ENCODE measurements at regions not wholly inside any gene's neighbourhood (a gene's known extent, or its start where the extent isn't known, plus 50 kb on each side); places are given as distances from the start of the nearest gene placed in this dataset.

DNA sequence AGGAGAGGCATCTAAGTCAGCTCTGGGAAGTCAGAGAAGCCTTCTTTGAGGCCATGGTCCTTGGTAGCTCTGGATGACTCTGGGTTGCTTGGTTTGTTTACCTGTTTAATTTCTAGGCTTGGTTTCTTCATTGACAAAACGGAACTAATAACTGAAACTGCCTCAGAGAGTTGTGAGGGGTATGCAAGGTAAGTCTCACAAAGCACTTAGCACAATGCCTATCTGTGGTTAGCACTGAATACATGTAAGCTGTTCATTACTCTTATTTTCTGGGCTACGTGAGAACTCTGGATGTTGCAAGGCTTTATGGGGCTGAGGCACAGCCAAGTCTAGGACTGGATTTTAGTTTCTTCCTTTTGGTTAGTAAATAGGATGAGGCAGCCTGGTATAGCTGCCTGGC, 225.8 kb upstream of the NCAM1 start:
- H3K4ac ChIP-seq (ENCODE audit: low read depth, low read length): no peak overlapping the region
- no CpG with 5 or more reads among the region's 2 CpGs for WGBS, 2 experiments (ENCODE audit: extremely low coverage in 2 of 2, insufficient read length in 1 of 2)
- no TSS peak for BruUV-seq (replicated peaks)
- dilution Hi-C loops (cut with HindIII; ENCODE audit: low sequenced_read_pairs, unreplicated experiment) (no loop called here), intact Hi-C loops (cut with micrococcal nuclease) (no loop called here), in situ Hi-C loops (cut with MboI; ENCODE audit: low sequenced_read_pairs) (no loop called here)
- no peak overlapping the region for H4K8ac ChIP-seq (ENCODE audit: low read depth in 2 of 2, low read length in 2 of 2)
- H4K91ac ChIP-seq (ENCODE audit: insufficient read depth, low read depth, low read length): no peak overlapping the region
- H3K56ac ChIP-seq (ENCODE audit: extremely low read depth, insufficient read depth, low read length): no peak overlapping the region
- DNase-seq (no peak), ATAC-seq (ENCODE audit: low read depth) (no peak)
- no peak overlapping the region for H2AK9ac ChIP-seq (replicated peaks; ENCODE audit: low read depth, low read length, poor library complexity)
- H3K9ac ChIP-seq (ENCODE audit: low read depth, low read length): no peak overlapping the region
- H4K5ac ChIP-seq (ENCODE audit: low read depth, low read length): no peak overlapping the region
- no peak overlapping the region for H3K4me3 ChIP-seq (ENCODE audit: insufficient read depth, low read depth, low read length)
- H3K79me1 ChIP-seq (ENCODE audit: low read depth in 1 of 2, low read length in 2 of 2): no peaks in the 10 kb centered on the region
- no peak overlapping the region for H3K18ac ChIP-seq (ENCODE audit: low read depth, low read length)
- no peak overlapping the region for H2AFZ ChIP-seq (replicated peaks; ENCODE audit: low read length, poor library complexity)
- no peaks in the 10 kb centered on the region for H4K20me1 ChIP-seq (ENCODE audit: insufficient read depth, low read length)
- no peaks in the 10 kb centered on the region for H3K4me1 ChIP-seq (ENCODE audit: control insufficient read depth, insufficient read depth, low read length)
- ChIA-PET CTCF (no interaction called here), POLR2A (ENCODE audit: unreplicated experiment) (no interaction called here)
- no peak overlapping the region for H3K23ac ChIP-seq (ENCODE audit: low read depth, low read length)
- H3K27ac ChIP-seq (ENCODE audit: insufficient read depth, low read length): no peak overlapping the region
- no peak overlapping the region for H2BK120ac ChIP-seq (ENCODE audit: low read depth, low read length)
- no peak overlapping the region for H2BK15ac ChIP-seq (ENCODE audit: low read depth, low read length)
- H3K27me3 ChIP-seq (ENCODE audit: control insufficient read depth, insufficient read depth, low read length): no peaks in the 10 kb centered on the region
- no peaks in the 10 kb centered on the region for H3K36me3 ChIP-seq (ENCODE audit: control insufficient read depth, insufficient read depth, low read length)
- no peaks in the 10 kb centered on the region for H3K9me1 ChIP-seq (ENCODE audit: insufficient read depth, low read length)
- TF ChIP-seq USF2 (IDR thresholded peaks at IDR 0.05; ENCODE audit: low read depth, low read length) (no peak), CHD1 (IDR thresholded peaks at IDR 0.05; ENCODE audit: low read depth, low read length) (no peak), POLR2A (IDR thresholded peaks at IDR 0.05; ENCODE audit: low read depth, low read length) (no peak), BHLHE40 (IDR thresholded peaks at IDR 0.05; ENCODE audit: low read depth, low read length) (no peak), RCOR1 (IDR thresholded peaks at IDR 0.05; ENCODE audit: insufficient replicate concordance, low read length) (no peak), NFE2L2 (IDR thresholded peaks at IDR 0.05; ENCODE audit: low read depth, low read length) (no peak), SMC3 (IDR thresholded peaks at IDR 0.05; ENCODE audit: low read depth, low read length) (no peak), RFX5 (IDR thresholded peaks at IDR 0.05; ENCODE audit: low read depth, low read length) (no peak), CEBPB (IDR thresholded peaks at IDR 0.05; ENCODE audit: low read depth, low read length) (no peak), MAFK (IDR thresholded peaks at IDR 0.05; ENCODE audit: low read depth, low read length) (no peak), MAZ (IDR thresholded peaks at IDR 0.05; ENCODE audit: borderline replicate concordance, low read depth, low read length) (no peak), FOS (IDR thresholded peaks at IDR 0.05; ENCODE audit: low read depth, low read length) (no peak), RAD21 (IDR thresholded peaks at IDR 0.05; ENCODE audit: low read length) (no peak)
- TF ChIP-seq, protein P1, sequence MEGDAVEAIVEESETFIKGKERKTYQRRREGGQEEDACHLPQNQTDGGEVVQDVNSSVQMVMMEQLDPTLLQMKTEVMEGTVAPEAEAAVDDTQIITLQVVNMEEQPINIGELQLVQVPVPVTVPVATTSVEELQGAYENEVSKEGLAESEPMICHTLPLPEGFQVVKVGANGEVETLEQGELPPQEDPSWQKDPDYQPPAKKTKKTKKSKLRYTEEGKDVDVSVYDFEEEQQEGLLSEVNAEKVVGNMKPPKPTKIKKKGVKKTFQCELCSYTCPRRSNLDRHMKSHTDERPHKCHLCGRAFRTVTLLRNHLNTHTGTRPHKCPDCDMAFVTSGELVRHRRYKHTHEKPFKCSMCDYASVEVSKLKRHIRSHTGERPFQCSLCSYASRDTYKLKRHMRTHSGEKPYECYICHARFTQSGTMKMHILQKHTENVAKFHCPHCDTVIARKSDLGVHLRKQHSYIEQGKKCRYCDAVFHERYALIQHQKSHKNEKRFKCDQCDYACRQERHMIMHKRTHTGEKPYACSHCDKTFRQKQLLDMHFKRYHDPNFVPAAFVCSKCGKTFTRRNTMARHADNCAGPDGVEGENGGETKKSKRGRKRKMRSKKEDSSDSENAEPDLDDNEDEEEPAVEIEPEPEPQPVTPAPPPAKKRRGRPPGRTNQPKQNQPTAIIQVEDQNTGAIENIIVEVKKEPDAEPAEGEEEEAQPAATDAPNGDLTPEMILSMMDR (conservative IDR thresholded peaks at IDR 0.05; ENCODE audit: low read depth, low read length): no peak
- TF ChIP-seq, protein P2, sequence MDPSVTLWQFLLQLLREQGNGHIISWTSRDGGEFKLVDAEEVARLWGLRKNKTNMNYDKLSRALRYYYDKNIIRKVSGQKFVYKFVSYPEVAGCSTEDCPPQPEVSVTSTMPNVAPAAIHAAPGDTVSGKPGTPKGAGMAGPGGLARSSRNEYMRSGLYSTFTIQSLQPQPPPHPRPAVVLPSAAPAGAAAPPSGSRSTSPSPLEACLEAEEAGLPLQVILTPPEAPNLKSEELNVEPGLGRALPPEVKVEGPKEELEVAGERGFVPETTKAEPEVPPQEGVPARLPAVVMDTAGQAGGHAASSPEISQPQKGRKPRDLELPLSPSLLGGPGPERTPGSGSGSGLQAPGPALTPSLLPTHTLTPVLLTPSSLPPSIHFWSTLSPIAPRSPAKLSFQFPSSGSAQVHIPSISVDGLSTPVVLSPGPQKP (IDR thresholded peaks at IDR 0.05; ENCODE audit: borderline replicate concordance, low read depth, low read length): no peak
- H3K14ac ChIP-seq (replicated peaks; ENCODE audit: low read depth, low read length): no peak overlapping the region
- H2AK5ac ChIP-seq (ENCODE audit: low read depth, low read length): no peak overlapping the region
- H3K4me2 ChIP-seq (ENCODE audit: low read depth, low read length): no peak overlapping the region
- H2BK20ac ChIP-seq (ENCODE audit: low read depth, low read length): no peak overlapping the region
- H3K9me3 ChIP-seq (ENCODE audit: control insufficient read depth, insufficient read depth, low read length): no peaks in the 10 kb centered on the region
- H2BK5ac ChIP-seq (ENCODE audit: low read depth, low read length, poor library complexity, severe bottlenecking): no peak overlapping the region
